CD14-positive monocyte (primary cell): ENCODE measurements at regions not wholly inside any gene's neighbourhood (a gene's known extent, or its start where the extent isn't known, plus 50 kb on each side); places are given as distances from the start of the nearest gene placed in this dataset.

Source experiments
- DNase-seq, 3 donors: peaks; one replicate each; pipeline ENCODE4 v3.0.0-alpha.2; 2011 to 2022
- H2AFZ ChIP-seq: 2 replicates; pipeline ENCODE4 v1.6.0; 2012; ENCODE audit warnings: mild to moderate bottlenecking, low read depth, low read length, inconsistent platforms; ENCODE audit not compliant: insufficient read depth, poor library complexity, severe bottlenecking
- H3K27ac ChIP-seq, 2 donors: 1 replicate in 1 of 2; 2 replicates in 1 of 2; pipeline ENCODE4 v1.5.1; 2012 to 2013; ENCODE audit warnings: low read length in 2 of 2, control low read depth in 1 of 2, inconsistent platforms in 1 of 2, low read depth in 1 of 2, mild to moderate bottlenecking in 1 of 2
- H3K27me3 ChIP-seq, 2 donors: one replicate each; pipeline versions ENCODE4 v1.6.0 to v1.6.1; 2011 to 2013; ENCODE audit warnings: low read length in 2 of 2; ENCODE audit not compliant: control insufficient read depth in 2 of 2, insufficient read depth in 2 of 2
- H3K36me3 ChIP-seq, 2 donors: replicated peaks in 1 of 2; 1 replicate in 1 of 2; 2 replicates in 1 of 2; pipeline versions ENCODE4 v1.5.1 to v1.6.1; 2012 to 2013; ENCODE audit warnings: low read length in 2 of 2, control low read depth in 1 of 2, inconsistent platforms in 1 of 2, mild to moderate bottlenecking in 1 of 2; ENCODE audit not compliant: insufficient read depth in 2 of 2, control insufficient read depth in 1 of 2
- H3K4me1 ChIP-seq, 2 donors: 1 replicate in 1 of 2; 2 replicates in 1 of 2; pipeline versions ENCODE4 v1.5.1 to v1.6.1; 2012 to 2013; ENCODE audit warnings: low read length in 2 of 2, control low read depth in 1 of 2, inconsistent platforms in 1 of 2, mild to moderate bottlenecking in 1 of 2, moderate library complexity in 1 of 2; ENCODE audit not compliant: insufficient read depth in 2 of 2, control insufficient read depth in 1 of 2
- H3K4me2 ChIP-seq: replicated peaks from 2 replicates; pipeline ENCODE3; 2012; ENCODE audit warnings: low read length, moderate library complexity, mild to moderate bottlenecking; ENCODE audit not compliant: poor library complexity, severe bottlenecking; ENCODE audit errors: extremely low read depth
- H3K4me3 ChIP-seq, 3 experiments: fragments of 200-600 bp in 1 of 3; sonication (generic) in 1 of 3; replicated peaks in 1 of 3; 1 replicate in 2 of 3; 2 replicates in 1 of 3; pipeline ENCODE4 v1.5.1; 2011 to 2013; ENCODE audit warnings: low read length in 3 of 3, mild to moderate bottlenecking in 3 of 3, control low read depth in 2 of 3, low read depth in 2 of 3, inconsistent platforms in 1 of 3, moderate library complexity in 1 of 3
- H3K79me2 ChIP-seq: 2 replicates; pipeline ENCODE4 v1.6.0; 2012; ENCODE audit warnings: mild to moderate bottlenecking, control low read depth, inconsistent platforms, low read length, moderate library complexity; ENCODE audit not compliant: insufficient read depth
- H3K9ac ChIP-seq: 2 replicates; pipeline ENCODE4 v1.6.0; 2017; ENCODE audit warnings: low read length, mild to moderate bottlenecking; ENCODE audit not compliant: insufficient read depth, poor library complexity, severe bottlenecking
- H3K9me3 ChIP-seq, 2 donors: replicated peaks in 1 of 2; 1 replicate in 1 of 2; 2 replicates in 1 of 2; pipeline versions ENCODE4 v1.5.1 to v1.6.1; 2012 to 2013; ENCODE audit warnings: low read length in 2 of 2, control low read depth in 1 of 2; ENCODE audit not compliant: control insufficient read depth in 1 of 2, insufficient read depth in 1 of 2
- H4K20me1 ChIP-seq: 2 replicates; pipeline ENCODE4 v1.6.0; 2012; ENCODE audit warnings: mild to moderate bottlenecking, low read length, control low read depth, moderate library complexity; ENCODE audit not compliant: insufficient read depth
- H3K27ac Mint-ChIP-seq, 7 donors: one replicate each; pipeline ENCODE4 v1.8.0; 2020; ENCODE audit warnings: mild to moderate bottlenecking in 7 of 7, mixed read lengths in 7 of 7, moderate library complexity in 6 of 7, inconsistent platforms in 2 of 7
- H3K27me3 Mint-ChIP-seq, 3 donors: one replicate each; pipeline ENCODE4 v1.8.0; 2021 to 2022; ENCODE audit warnings: low read depth in 3 of 3, mild to moderate bottlenecking in 3 of 3, mixed read lengths in 3 of 3, moderate library complexity in 3 of 3, inconsistent platforms in 1 of 3
- H3K36me3 Mint-ChIP-seq, 2 donors: one replicate each; pipeline ENCODE4 v1.8.0; 2020; ENCODE audit warnings: mixed read lengths in 2 of 2, inconsistent platforms in 1 of 2, mild to moderate bottlenecking in 1 of 2
- H3K4me1 Mint-ChIP-seq: one replicate; pipeline ENCODE4 v1.8.0; 2020; ENCODE audit warnings: mild to moderate bottlenecking, mixed read lengths
- H3K4me3 Mint-ChIP-seq, 2 donors: one replicate each; pipeline ENCODE4 v1.8.0; 2020; ENCODE audit warnings: mild to moderate bottlenecking in 2 of 2, mixed read lengths in 2 of 2, moderate library complexity in 1 of 2
- H3K9me3 Mint-ChIP-seq, 7 donors: one replicate each; pipeline ENCODE4 v1.8.0; 2020 to 2022; ENCODE audit warnings: mixed read lengths in 7 of 7, mild to moderate bottlenecking in 6 of 7, moderate library complexity in 6 of 7, inconsistent platforms in 2 of 7
- WGBS: methylation state at CpG from one replicate; pipeline ENCODE4 v1.1.5; 2013; ENCODE audit warnings: missing lambda C conversion rate; ENCODE audit not compliant: insufficient coverage; 5-methylcytosine and 5-hydroxymethylcytosine counted together
- intact Hi-C, 2 donors: fragments of 100-400 bp; cut with micrococcal nuclease; formaldehyde crosslinking; loops; one replicate each; pipeline versions ENCODE4 v1.15.0 to v1.15.1; 2023
- TF ChIP-seq, protein P1 (sequence below): fragments of 200-600 bp; IDR thresholded peaks from one replicate; pipeline ENCODE4 v1.8.0; 2022; ENCODE audit warnings: antibody characterized with exemption, mild to moderate bottlenecking

DNA sequence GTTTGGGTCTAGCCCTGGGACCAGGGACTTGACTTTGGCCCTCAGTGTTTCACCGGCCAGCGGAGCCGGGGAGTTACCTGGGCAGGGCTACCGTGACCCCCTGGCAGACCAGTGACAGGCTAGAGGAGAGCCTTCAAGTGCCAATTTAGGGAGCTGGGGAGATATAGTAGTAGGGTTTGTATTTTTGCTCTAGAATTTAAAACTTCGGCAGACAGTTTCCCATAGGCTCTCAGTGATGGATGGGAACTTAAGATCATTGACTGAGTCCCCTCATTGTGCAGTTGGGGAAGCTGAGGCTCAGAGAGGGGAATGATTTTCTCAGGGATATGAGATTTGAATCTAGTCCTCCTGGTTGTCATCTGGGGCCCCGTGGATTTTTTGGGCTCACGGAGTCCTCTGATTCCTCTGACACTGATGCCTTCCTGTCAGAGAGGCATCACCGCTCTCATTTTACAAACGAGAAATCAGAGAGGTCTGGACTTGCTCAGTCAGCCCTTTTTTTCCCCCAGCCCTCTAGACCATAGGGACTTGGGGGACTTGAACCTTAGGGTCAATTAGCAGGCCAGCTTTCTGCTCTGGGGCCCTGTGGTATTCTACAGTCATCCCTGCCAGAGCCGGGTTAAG lies 58.3 kb upstream of the ACOT11 start:
- Histone ChIP-seq H3K36me3 (no peaks in the 10 kb centered on the region), H2AFZ (peak overlapping the region; percentile 88), H3K4me3 (peak overlapping the region in 1 of 3 experiments; percentile 88), H3K9ac (peak overlapping the region; percentile 74), H3K27me3 (peaks cover 6 to 13% of the 10 kb centered on the region in 2 donors), H3K4me2 (peak overlapping the region; percentile 98), H3K4me1 (peaks cover 45 to 51% of the 10 kb centered on the region in 2 donors), H4K20me1 (no peaks in the 10 kb centered on the region), H3K27ac (no peak overlapping the region), H3K79me2 (no peaks in the 10 kb centered on the region), H3K9me3 (no peaks in the 10 kb centered on the region)
- Mint-ChIP-seq H3K27ac (peak overlapping the region in 3 of 7 donors; percentile 33 to 70 (median 43)), H3K4me3 (peak overlapping the region; percentile 65 to 87), H3K27me3 (peaks cover 26 to 29% (median 27%) of the 10 kb centered on the region in 3 donors), H3K36me3 (no peaks in the 10 kb centered on the region), H3K9me3 (peaks cover 0 to 5% (median 0%) of the 10 kb centered on the region in 7 donors), H3K4me1 (peaks cover 38% of the 10 kb centered on the region)
- 22% methylated on average over 10 of the region's 10 CpGs for WGBS
- no peak for DNase-seq
- intact Hi-C loops: loop anchor here (2.0 to 10.0 kb wide), 5 partner anchors 83 to 605 kb away; partner anchors contain the start of genes SSBP3 (in 1 of the 2) and YIPF1 (in 1 of the 2)
- TF ChIP-seq, protein P1, sequence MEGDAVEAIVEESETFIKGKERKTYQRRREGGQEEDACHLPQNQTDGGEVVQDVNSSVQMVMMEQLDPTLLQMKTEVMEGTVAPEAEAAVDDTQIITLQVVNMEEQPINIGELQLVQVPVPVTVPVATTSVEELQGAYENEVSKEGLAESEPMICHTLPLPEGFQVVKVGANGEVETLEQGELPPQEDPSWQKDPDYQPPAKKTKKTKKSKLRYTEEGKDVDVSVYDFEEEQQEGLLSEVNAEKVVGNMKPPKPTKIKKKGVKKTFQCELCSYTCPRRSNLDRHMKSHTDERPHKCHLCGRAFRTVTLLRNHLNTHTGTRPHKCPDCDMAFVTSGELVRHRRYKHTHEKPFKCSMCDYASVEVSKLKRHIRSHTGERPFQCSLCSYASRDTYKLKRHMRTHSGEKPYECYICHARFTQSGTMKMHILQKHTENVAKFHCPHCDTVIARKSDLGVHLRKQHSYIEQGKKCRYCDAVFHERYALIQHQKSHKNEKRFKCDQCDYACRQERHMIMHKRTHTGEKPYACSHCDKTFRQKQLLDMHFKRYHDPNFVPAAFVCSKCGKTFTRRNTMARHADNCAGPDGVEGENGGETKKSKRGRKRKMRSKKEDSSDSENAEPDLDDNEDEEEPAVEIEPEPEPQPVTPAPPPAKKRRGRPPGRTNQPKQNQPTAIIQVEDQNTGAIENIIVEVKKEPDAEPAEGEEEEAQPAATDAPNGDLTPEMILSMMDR: peak; percentile 43

DNA sequence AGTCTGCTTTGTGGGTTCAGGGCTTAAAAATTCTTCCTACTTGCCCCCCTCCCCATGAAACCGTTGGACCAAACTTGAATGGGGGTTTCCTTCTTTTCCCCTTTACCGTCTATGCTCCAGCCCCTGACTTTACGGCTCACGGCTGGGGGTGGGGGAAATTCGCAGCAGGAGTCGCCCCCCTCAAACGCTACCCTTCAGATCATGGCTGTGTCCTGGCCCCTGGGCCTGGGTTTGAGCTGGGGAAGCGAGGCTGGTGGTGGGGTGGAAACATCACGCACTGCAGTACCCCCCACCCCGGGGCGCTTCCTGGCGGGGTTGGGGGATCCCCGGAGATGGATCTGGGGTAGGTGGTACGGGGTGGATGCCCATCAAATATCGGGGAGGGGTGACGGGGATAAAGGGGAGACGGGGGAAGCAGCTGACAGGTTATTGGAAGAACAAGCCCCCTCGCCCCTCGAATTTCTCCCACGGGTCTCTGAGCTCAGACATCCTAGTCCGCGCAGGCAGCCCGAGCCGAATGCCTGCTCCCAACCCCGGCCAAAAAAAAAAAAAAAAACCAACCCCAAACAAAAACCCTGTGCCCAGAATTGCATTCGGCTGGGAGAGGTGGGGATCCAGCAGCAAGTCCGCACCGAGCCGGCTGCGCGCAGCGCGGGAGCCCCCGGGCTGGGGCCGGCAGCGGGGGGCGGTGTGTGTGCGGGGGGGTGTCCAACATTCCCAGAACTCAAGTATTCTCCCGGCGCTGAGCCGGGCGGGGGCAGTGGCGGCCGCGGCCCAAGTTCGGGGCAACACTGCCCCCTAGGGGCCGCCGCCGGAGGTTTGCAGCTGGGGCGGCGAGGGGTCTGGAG lies 59.0 kb upstream of the ACOT11 start:
- Histone ChIP-seq H3K27me3 (peaks cover 6 to 13% of the 10 kb centered on the region in 2 donors), H3K36me3 (no peaks in the 10 kb centered on the region), H3K4me3 (peak overlapping the region; percentile 67 to 88 (median 77)), H4K20me1 (no peaks in the 10 kb centered on the region), H3K9ac (peak overlapping the region; percentile 74), H3K27ac (peak overlapping the region; percentile 57 to 85), H3K9me3 (no peaks in the 10 kb centered on the region), H3K4me1 (peaks cover 45 to 51% of the 10 kb centered on the region in 2 donors), H3K4me2 (peak overlapping the region; percentile 98), H2AFZ (peak overlapping the region; percentile 88), H3K79me2 (no peaks in the 10 kb centered on the region)
- TF ChIP-seq, protein P1: peak; percentile 98
- intact Hi-C loops: loop anchor here (1.0 to 10.0 kb wide), 5 partner anchors 82 to 604 kb away; partner anchors contain the start of genes SSBP3 (in 1 of the 2) and YIPF1 (in 1 of the 2)
- Mint-ChIP-seq H3K4me3 (peak overlapping the region; percentile 87 to 90), H3K36me3 (no peaks in the 10 kb centered on the region), H3K27me3 (peaks cover 26 to 33% (median 29%) of the 10 kb centered on the region in 3 donors), H3K4me1 (peaks cover 40% of the 10 kb centered on the region), H3K9me3 (peaks cover 0 to 5% (median 0%) of the 10 kb centered on the region in 7 donors), H3K27ac (peak overlapping the region; percentile 86 to 96 (median 90))
- DNase-seq: peak; percentile 55 to 68 (median 66)
- WGBS: under 1% methylated on average over 20 of the region's 51 CpGs
